Heart left ventricle (tissue), 16 donors: ENCODE measurements at regions not wholly inside any gene's neighbourhood (a gene's known extent, or its start where the extent isn't known, plus 50 kb on each side); places are given as distances from the start of the nearest gene placed in this dataset.
"Not testable (repeated sequence)": the region's sequence is repeated elsewhere in the genome, so short reads cannot be mapped to it uniquely, and the experiment has no call there.

ENCODE experiments used
- ATAC-seq, 4 donors: fragments of 200-7000 bp; cut with Tn5 transposase; one replicate each; pipeline ENCODE4 v1.9.1; 2020 to 2022; ENCODE audit warnings: moderate library complexity in 4 of 4, mild to moderate bottlenecking in 3 of 4, moderate number of reproducible peaks in 1 of 4
- DNase-seq, 5 donors: peaks; one replicate each; pipeline ENCODE4 v3.0.0-alpha.2; 2020
- H3K27ac ChIP-seq, 12 donors: fragments of 200-600 bp; sonication (generic) in 4 of 12; one replicate each; pipeline versions ENCODE4 v1.5.0 to v1.8.0; 2016 to 2022; ENCODE audit warnings: mild to moderate bottlenecking in 2 of 12
- H3K27me3 ChIP-seq, 9 donors: fragments of 200-600 bp; sonication (generic) in 2 of 9; one replicate each; pipeline versions ENCODE4 v1.5.1 to v1.8.0; 2016 to 2022; ENCODE audit warnings: mild to moderate bottlenecking in 3 of 9
- H3K36me3 ChIP-seq, 9 donors: fragments of 200-600 bp; sonication (generic) in 2 of 9; one replicate each; pipeline versions ENCODE4 v1.5.0 to v1.8.0; 2018 to 2022; ENCODE audit warnings: mild to moderate bottlenecking in 2 of 9
- H3K4me1 ChIP-seq, 12 donors: fragments of 200-600 bp; sonication (generic) in 4 of 12; one replicate each; pipeline versions ENCODE4 v1.5.0 to v1.8.0; 2016 to 2022; ENCODE audit warnings: mild to moderate bottlenecking in 3 of 12
- H3K4me3 ChIP-seq, 12 donors: fragments of 200-600 bp; sonication (generic) in 4 of 12; one replicate each; pipeline versions ENCODE4 v1.5.0 to v1.8.0; 2017 to 2022; ENCODE audit warnings: mild to moderate bottlenecking in 9 of 12, moderate library complexity in 4 of 12
- H3K9me3 ChIP-seq, 12 donors: fragments of 200-600 bp; sonication (generic) in 4 of 12; one replicate each; pipeline versions ENCODE4 v1.5.0 to v1.8.0; 2016 to 2022; ENCODE audit warnings: mild to moderate bottlenecking in 1 of 12
- POLR2A ChIP-seq, 2 donors: fragments of 450-650 bp; IDR thresholded peaks; one replicate each; pipeline ENCODE4 v1.6.1; 2017; ENCODE audit warnings: antibody characterized with exemption in 2 of 2, mild to moderate bottlenecking in 2 of 2, moderate library complexity in 2 of 2
- WGBS, 4 donors: extraction: QIAGEN DNeasy Blood & Tissue Kit in 2 of 4; methylation state at CpG; one replicate each; pipeline versions ENCODE4 v1.1.5 to v1.1.7; 2013 to 2018; 5-methylcytosine and 5-hydroxymethylcytosine counted together
- intact Hi-C, 10 donors: fragments of 100-400 bp; cut with DNase I; formaldehyde crosslinking; loops; one replicate each; pipeline versions ENCODE4 v1.11.1 to v1.14.2; 2022
- TF ChIP-seq, protein P1 (sequence below), 12 donors: fragments of 200-600 bp; sonication (generic) in 4 of 12; IDR thresholded peaks; one replicate each; pipeline versions ENCODE4 v1.5.0 to v1.8.0; 2018 to 2022; ENCODE audit warnings: antibody characterized with exemption in 12 of 12, mild to moderate bottlenecking in 5 of 12
- donor health status: ischemic (EF 13 %, LVEDD 7.1; RV severe dilation, severe dysfunction).
- donor health status: healthy with polysubstance abuse.
- donor health status: DM: no; HTN: yes; CAD: no.
- donor health status: DM: no; HTN: no; CAD: no.
- donor health status: ischemic (EF 25% LVEDD 6.9; RV normal size, moderate dysfunction).
- donor health status: ischemic (EF 25% LVEDD 5.7; RV mildly dilated, moderate dysfunction).
- donor health status: healthy.
- donor health status: DM: yes; HTN: yes; CAD: no.
- donor health status: ischemic (EF 35%, LVEDD 5.7; RV mildly dilated, moderate dysfunction).
- donor health status: nonischemic (EF 11% LVEDD 7.7; RV severe dilation, severe dysfunction).
- donor health status: DM: yes; HTN: yes; CAD: no.
- donor health status: PGD.
- donor health status: ischemic (EF 29% LVEDD 5.4; RV normal size, mild dysfunction).
- donor health status: nonischemic (EF 23%, LVEDD 6.1; RV moderate dilation, normal function).

DNA sequence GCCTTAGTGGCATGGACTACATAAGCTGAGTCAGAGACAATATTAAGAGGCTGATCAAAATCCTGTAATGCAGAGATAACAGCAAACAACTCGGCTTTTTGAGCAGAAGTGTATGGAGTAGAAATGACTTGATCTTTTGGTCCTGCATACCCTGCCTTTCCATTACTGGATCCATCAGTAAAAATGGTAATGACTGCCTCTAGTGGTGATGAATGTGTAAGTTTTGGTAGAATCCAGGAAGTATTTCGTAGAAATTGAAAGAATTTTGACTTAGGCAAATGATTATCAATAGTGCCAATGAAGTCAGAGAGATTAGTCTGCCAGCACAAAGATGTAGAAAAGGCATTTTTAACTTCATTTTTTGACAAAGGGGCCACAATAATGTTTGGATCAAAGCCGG, 146.4 kb upstream of the API5 start:
- ATAC-seq: not testable (repeated sequence)

DNA sequence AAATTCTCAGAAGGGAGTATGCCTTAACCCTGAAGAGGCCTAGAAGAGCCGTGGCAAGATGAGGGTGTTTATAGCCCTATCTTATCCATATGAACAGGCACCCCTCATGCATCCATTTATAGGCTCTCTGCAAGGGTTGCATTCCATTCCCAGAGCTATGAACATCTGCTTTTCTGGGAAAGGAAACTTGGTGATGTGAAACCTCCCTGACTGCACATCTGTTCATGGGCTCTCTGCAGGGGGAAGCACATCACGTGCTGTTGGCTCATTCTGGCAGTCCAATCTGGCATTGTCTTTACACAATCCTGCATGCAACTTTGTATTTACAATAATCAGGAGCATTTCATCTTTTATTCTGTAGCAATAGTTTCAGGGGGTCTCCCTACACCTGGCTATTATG, 143.6 kb upstream of the API5 start:
- not testable (repeated sequence) for H3K4me3 ChIP-seq, H3K9me3 ChIP-seq, ATAC-seq, DNase-seq, H3K27ac ChIP-seq, H3K27me3 ChIP-seq, H3K36me3 ChIP-seq, H3K4me1 ChIP-seq
- 40 to 71% (median 58%) methylated on average over 2 of the region's 2 CpGs for WGBS, 4 donors
- intact Hi-C loops: loop anchor here in 1 of 10 donors (10.0 kb wide), 1 partner anchor 63 kb away; no protein-coding TSS in a partner anchor

More for the DNA sequence above, 146.4 kb upstream of the API5 start:
- not testable (repeated sequence) for H3K4me3 ChIP-seq, H3K4me1 ChIP-seq, H3K27ac ChIP-seq, H3K27me3 ChIP-seq, H3K36me3 ChIP-seq, H3K9me3 ChIP-seq, DNase-seq
- TF ChIP-seq, protein P1, sequence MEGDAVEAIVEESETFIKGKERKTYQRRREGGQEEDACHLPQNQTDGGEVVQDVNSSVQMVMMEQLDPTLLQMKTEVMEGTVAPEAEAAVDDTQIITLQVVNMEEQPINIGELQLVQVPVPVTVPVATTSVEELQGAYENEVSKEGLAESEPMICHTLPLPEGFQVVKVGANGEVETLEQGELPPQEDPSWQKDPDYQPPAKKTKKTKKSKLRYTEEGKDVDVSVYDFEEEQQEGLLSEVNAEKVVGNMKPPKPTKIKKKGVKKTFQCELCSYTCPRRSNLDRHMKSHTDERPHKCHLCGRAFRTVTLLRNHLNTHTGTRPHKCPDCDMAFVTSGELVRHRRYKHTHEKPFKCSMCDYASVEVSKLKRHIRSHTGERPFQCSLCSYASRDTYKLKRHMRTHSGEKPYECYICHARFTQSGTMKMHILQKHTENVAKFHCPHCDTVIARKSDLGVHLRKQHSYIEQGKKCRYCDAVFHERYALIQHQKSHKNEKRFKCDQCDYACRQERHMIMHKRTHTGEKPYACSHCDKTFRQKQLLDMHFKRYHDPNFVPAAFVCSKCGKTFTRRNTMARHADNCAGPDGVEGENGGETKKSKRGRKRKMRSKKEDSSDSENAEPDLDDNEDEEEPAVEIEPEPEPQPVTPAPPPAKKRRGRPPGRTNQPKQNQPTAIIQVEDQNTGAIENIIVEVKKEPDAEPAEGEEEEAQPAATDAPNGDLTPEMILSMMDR (IDR thresholded peaks at IDR 0.05): peak in 1 of 12 donors; percentile 4
- 65 to 77% (median 73%) methylated on average over 3 of the region's 3 CpGs for WGBS, 4 donors
- intact Hi-C loops: loop anchor here in 1 of 10 donors (10.0 kb wide), 1 partner anchor 61 kb away; no protein-coding TSS in a partner anchor

DNA sequence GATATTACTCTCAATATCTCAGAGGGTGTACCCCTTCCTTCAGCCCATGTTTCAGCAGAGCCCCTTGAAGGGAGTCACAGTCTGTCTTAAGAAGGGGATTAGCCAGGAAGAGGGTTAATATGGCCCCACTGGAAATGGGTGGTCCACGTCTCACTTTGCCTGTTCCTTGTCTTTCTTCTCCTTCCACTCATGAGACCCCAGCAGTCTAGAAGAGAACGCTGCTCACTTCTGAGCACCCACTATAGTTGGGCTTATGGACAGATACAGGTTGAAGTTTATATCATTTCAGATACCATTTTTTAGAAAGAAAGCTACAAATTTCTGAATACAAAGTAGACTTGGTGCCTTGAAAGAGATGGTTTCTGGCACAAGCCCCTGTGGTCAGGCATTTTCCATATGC, 139.3 kb upstream of the API5 start:
- peaks cover 0 to 6% (median 0%) of the 10 kb centered on the region in 9 donors for H3K27me3 ChIP-seq
- H3K9me3 ChIP-seq: peaks cover 0 to 3% (median 0%) of the 10 kb centered on the region in 12 donors
- TF ChIP-seq, protein P1 (IDR thresholded peaks at IDR 0.05): no peak
- TF ChIP-seq POLR2A (IDR thresholded peaks at IDR 0.05): no peak
- H3K4me3 ChIP-seq: no peak overlapping the region
- intact Hi-C loops: loop anchor here in 1 of 10 donors (10.0 kb wide), 1 partner anchor 62 kb away; no protein-coding TSS in a partner anchor
- H3K36me3 ChIP-seq: no peaks in the 10 kb centered on the region
- H3K4me1 ChIP-seq: no peaks in the 10 kb centered on the region
- ATAC-seq: no peak
- 70 to 80% (median 73%) methylated on average over 2 of the region's 2 CpGs for WGBS, 4 donors
- no peak overlapping the region for H3K27ac ChIP-seq
- DNase-seq: no peak

DNA sequence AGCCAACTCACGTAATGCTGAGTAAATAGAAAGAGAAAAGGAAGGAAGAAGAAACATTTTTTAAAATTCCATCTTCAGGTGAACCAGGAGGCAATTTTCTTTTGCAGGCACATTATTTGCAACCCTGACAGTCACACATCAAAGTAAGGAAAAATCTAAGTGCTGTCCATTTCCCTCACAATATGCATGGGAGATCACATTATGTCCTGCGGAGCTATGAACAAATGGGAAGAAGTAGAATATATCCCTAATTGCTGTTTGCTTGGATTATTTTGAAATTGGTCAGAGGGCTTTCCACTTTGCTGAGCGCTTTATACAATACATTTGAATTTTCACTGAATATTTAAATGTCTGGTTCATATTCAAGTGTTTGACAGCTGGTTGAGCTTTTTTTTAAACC, 133.8 kb upstream of the API5 start:
- H3K27me3 ChIP-seq: no peaks in the 10 kb centered on the region
- no peaks in the 10 kb centered on the region for H3K4me1 ChIP-seq
- no peaks in the 10 kb centered on the region for H3K36me3 ChIP-seq
- no peaks in the 10 kb centered on the region for H3K9me3 ChIP-seq
- intact Hi-C loops: loop anchor here in 1 of 10 donors (10.0 kb wide), 1 partner anchor 57 kb away; no protein-coding TSS in a partner anchor
- WGBS, 4 donors: 66 to 89% (median 79%) methylated on average over 3 of the region's 3 CpGs
- H3K4me3 ChIP-seq: no peak overlapping the region
- H3K27ac ChIP-seq: no peak overlapping the region
- DNase-seq (no peak), ATAC-seq (no peak)
- no peak for TF ChIP-seq POLR2A (IDR thresholded peaks at IDR 0.05)
- TF ChIP-seq, protein P1 (IDR thresholded peaks at IDR 0.05): no peak

DNA sequence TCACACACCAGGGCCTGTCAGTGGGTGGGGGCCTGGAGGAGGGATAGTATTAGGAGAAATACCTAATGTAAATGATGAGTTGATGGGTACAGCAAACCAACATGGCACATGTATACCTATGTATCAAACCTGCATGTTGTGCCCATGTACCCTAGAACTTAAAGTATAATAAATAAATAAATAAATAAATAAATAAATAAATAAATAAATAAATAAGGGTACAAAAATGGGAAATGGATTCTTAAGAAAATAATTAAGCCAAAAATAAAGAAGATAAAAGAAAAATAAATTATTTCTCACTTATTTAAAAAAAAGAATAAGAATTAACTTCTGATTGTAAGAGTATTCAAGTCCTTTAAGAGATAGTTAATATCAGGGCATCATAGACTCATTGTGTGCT, 117.3 kb upstream of the API5 start:
- H3K4me3 ChIP-seq, H3K27ac ChIP-seq, H3K4me1 ChIP-seq, intact Hi-C loops, ATAC-seq, H3K36me3 ChIP-seq, H3K27me3 ChIP-seq, H3K9me3 ChIP-seq, DNase-seq: not testable (repeated sequence)
